T47D (cell line): ENCODE measurements at regions not wholly inside any gene's neighbourhood (a gene's known extent, or its start where the extent isn't known, plus 50 kb on each side); places are given as distances from the start of the nearest gene placed in this dataset.
A peak's percentile ranks its signal among the peaks of the same experiment; 100 is the strongest.

Source experiments
- DNase-seq, 2 experiments: peaks; one replicate each; pipeline versions ENCODE4 v3.0.0 to v3.0.0-alpha.2; 2011 to 2012; ENCODE audit warnings: low read depth in 1 of 2, low spot score in 1 of 2
- JUND ChIP-seq: IDR thresholded peaks from 2 replicates; pipeline ENCODE4 v1.6.1; 2012; ENCODE audit warnings: low read depth
- in situ Hi-C: cut with HindIII; loops from 2 replicates; pipeline ENCODE4 v1.10.0; 2016; ENCODE audit warnings: low sequenced_read_pairs, low pct_unique_long_range_greater_than_20kb

DNA sequence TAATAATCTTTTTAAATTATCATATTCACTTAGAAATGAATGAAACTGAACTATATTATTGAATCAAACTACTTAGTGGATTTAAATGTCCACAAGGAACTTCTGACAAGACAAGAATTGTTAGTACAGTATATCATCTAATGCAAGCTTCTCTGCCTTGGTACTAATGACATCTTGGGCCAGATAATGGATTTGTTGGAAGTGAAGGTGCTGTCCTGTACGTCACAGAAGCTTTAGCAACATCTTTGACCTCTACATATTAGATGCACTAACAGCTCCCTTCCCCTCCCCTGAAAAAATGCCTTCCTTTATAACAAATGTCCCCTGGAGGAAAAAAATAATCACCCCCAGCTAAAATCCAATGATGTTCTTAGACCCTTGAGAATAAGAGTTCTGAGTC is 695.8 kb upstream of the EYS start:
- in situ Hi-C loops, result no loop called here
- DNase-seq, result no peak
- TF ChIP-seq JUND, result no peak

DNA sequence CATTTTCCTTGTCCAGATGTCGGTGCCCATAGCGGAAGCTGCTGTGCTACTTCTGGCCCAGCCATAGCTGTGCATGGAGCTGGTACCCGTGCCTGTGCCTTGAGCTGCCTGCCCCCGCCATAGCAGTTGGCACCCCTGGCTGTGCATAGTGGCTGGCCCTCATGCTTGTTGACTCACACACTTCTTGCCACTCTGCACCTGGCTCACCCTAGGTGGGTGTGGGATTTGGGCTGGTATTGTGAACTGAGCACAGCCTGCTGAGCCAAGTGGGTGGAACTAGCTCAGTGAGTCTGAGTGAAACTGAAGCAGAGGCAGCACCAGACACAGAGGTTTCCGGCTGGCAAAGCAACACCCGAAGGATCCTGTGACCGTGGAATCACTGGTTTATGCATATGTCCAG is 689.5 kb upstream of the EYS start:
- in situ Hi-C loops, result no loop called here
- peak in 1 of 2 experiments; percentile 53 for DNase-seq
- no peak for TF ChIP-seq JUND

DNA sequence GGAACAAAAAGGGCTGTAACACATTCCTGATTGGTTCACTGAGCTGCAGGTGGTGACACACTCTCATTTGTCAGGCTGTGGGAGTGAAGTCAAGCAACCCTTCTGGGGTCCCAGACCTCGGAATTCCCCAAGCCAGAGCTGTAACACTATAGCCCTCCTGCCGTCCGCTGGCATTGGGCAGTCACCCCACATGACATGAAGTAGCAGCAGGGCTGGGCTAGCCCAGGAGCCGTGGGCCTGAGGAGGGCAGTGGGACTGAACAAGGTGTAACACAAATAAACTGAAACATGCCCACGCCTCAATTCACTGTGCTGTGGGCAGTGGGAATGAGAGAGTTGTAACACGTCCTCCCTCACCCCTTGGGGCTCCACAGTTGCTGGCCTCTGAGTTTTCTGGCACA is 689.1 kb upstream of the EYS start:
- no peak for DNase-seq
- in situ Hi-C loops, result no loop called here
- TF ChIP-seq JUND, result no peak

- in situ Hi-C loops, result no loop called here
- no peak for DNase-seq
- TF ChIP-seq JUND, result no peak
These were observed 683.4 kb upstream of the EYS start for GRCh38 chr6:66390393-66390792.

DNA sequence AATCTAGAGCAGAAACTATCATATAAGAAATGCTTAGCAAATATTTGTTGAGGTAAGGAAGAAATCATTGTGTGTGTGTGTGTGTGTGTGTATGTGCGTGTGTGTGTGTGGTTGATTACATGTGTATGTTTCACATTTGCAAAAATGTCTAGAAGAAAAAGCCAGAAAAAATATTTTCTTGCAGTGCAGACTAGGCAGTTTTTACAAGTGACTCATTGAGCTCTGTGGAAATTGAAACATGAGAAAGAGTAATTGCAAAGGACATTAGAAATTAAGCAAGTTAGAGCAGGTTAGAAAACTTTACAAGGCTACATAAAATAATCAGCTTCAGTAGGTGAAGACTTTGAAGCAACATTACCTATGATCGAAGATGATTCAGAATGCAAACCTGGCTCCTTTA is 669.0 kb upstream of the EYS start:
- TF ChIP-seq JUND, result no peak
- DNase-seq, result no peak
- in situ Hi-C loops, result no loop called here

- DNase-seq, result no peak
- TF ChIP-seq JUND, result no peak
- in situ Hi-C loops, result no loop called here
These were observed 662.4 kb upstream of the EYS start for GRCh38 chr6:66369407-66369806.

DNA sequence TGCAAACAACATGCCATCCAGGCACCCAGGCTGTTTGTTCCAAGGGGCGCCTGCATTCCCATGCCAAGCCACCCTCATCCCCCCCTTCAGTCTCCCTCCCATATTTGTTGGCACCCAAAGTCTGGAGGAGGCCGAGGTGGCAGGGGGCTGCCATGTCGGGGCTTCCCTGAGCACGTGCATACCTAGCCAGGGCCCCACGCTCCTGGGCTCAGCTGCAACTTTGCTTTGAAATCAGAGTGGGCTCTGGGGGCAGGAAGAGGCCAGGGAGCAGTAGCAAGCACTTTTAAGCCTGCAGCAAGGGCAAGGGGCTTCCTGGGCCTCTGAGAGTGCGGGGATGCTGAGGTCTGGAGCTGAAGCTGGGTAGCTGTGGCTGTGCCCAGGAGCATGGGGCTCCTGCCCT is 655.9 kb upstream of the EYS start:
- DNase-seq, result no peak
- no peak for TF ChIP-seq JUND
- in situ Hi-C loops, result no loop called here

GRCh38 chr6:66361886-66362285 is 654.9 kb upstream of the EYS start:
- in situ Hi-C loops, result no loop called here
- no peak for TF ChIP-seq JUND
- no peak for DNase-seq

GRCh38 chr6:66357781-66358180 is 650.8 kb upstream of the EYS start:
- no peak for TF ChIP-seq JUND
- in situ Hi-C loops, result no loop called here

GRCh38 chr6:66355471-66355870 is 648.4 kb upstream of the EYS start:
- no peak for DNase-seq
- no peak for TF ChIP-seq JUND
- in situ Hi-C loops, result no loop called here

More at GRCh38 chr6:66357781-66358180, 650.8 kb upstream of the EYS start:
- no peak for DNase-seq

DNA sequence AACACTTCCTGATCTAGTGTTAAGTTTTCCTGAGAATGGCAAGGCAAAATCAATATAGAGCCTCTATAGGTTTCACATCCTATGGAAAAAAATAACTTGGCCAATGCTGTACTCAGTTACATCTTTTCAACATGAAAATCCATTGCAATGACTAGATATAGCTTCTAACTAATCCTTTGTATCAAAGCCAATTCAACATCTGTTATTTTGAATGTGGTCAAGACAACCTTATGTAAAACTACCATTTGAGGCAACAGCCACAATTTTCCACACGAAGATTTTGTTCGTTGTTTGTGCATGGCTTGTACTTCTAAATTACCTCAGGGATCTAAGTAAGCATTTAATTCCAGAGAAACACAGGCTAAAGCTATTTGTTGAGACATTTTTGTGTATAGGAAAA is 637.8 kb upstream of the EYS start:
- in situ Hi-C loops, result no loop called here
- no peak for TF ChIP-seq JUND
- DNase-seq, result no peak

DNA sequence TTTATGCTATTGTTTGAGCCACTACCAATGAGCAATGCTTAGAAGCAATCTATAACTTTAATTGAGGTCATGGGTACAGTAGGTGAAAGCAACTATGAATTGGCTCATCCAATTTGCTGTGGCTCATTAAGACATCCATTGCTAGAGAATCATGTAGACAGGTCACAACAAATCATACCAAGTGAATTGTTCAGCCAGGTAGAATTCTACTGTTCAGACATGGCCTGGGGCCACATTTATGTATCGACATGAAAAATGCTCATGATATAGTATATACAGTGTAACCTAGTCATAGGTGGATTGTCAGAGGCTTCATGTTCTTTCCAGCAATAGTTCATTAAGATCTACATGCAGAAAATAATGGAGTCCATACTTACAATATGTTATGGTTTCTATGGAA is 633.7 kb upstream of the EYS start:
- in situ Hi-C loops, result no loop called here
- TF ChIP-seq JUND, result no peak
- no peak for DNase-seq

GRCh38 chr6:66336176-66336575 is 629.1 kb upstream of the EYS start:
- TF ChIP-seq JUND, result no peak
- in situ Hi-C loops, result no loop called here
- no peak for DNase-seq

DNA sequence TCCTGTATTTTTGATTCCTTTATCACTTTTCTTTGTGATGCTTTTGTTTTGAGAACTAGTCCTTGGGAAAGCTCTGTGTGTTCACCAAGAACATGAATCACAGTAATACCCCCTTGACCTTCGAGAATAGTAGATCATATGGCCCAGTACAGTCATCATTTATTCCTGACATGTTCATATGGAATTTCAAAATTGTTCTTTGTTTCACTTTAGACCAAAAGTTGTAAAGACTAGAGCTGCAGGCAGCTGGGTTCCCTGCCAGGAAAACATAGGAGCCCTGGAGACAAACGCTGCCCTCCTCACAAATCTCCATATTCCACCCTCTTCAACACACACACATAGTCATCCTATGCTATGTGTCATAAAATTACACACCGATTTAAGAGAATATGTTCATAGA is 621.2 kb upstream of the EYS start:
- no peak for DNase-seq
- no peak for TF ChIP-seq JUND
- in situ Hi-C loops, result no loop called here

GRCh38 chr6:66326228-66326627 is 619.2 kb upstream of the EYS start:
- TF ChIP-seq JUND, result no peak
- no peak for DNase-seq
- in situ Hi-C loops, result no loop called here
